GM21737 (cell line): ENCODE measurements at regions not wholly inside any gene's neighbourhood (a gene's known extent, or its start where the extent isn't known, plus 50 kb on each side); places are given as distances from the start of the nearest gene placed in this dataset.

ENCODE experiments used
- ATAC-seq: cut with Tn5 transposase; IDR thresholded peaks from one replicate; pipeline ENCODE4 v1.9.1; 2021; ENCODE audit warnings: mild to moderate bottlenecking, moderate library complexity; ENCODE audit not compliant: unreplicated experiment

- no peak for ATAC-seq
These were observed 203.1 kb downstream of the RAB38 start for GRCh38 chr11:87972133-87972532.

GRCh38 chr11:87971354-87971753, 203.9 kb downstream of the RAB38 start:
- ATAC-seq: no peak

GRCh38 chr11:87970762-87971161, 204.5 kb downstream of the RAB38 start:
- no peak for ATAC-seq

- ATAC-seq: no peak
These were observed 207.8 kb downstream of the RAB38 start for GRCh38 chr11:87967459-87967858.

GRCh38 chr11:87966694-87967093, 208.5 kb downstream of the RAB38 start:
- no peak for ATAC-seq

- no peak for ATAC-seq
These were observed 209.0 kb downstream of the RAB38 start for GRCh38 chr11:87966216-87966615.

- no peak for ATAC-seq
These were observed 213.6 kb downstream of the RAB38 start for GRCh38 chr11:87961606-87962005.

GRCh38 chr11:87957961-87958360, 217.3 kb downstream of the RAB38 start:
- no peak for ATAC-seq

- no peak for ATAC-seq
These were observed 220.8 kb downstream of the RAB38 start for GRCh38 chr11:87954476-87954875.

- no peak for ATAC-seq
These were observed 232.5 kb downstream of the RAB38 start for GRCh38 chr11:87942786-87943185.

- ATAC-seq: no peak
These were observed 241.1 kb downstream of the RAB38 start for GRCh38 chr11:87934182-87934581.

GRCh38 chr11:87926250-87926970, 248.8 kb downstream of the RAB38 start:
- ATAC-seq: no peak

GRCh38 chr11:87924125-87924524, 251.1 kb downstream of the RAB38 start:
- ATAC-seq: no peak

- ATAC-seq: no peak
These were observed 258.1 kb downstream of the RAB38 start for GRCh38 chr11:87917111-87917510.

GRCh38 chr11:87909178-87909577, 266.1 kb downstream of the RAB38 start:
- ATAC-seq: no peak

GRCh38 chr11:87908086-87908485, 267.2 kb downstream of the RAB38 start:
- ATAC-seq: no peak

GRCh38 chr11:87903345-87903744, 271.9 kb downstream of the RAB38 start:
- ATAC-seq: no peak

GRCh38 chr11:87901341-87901740, 273.9 kb downstream of the RAB38 start:
- ATAC-seq: no peak

GRCh38 chr11:87897921-87898320, 277.3 kb downstream of the RAB38 start:
- no peak for ATAC-seq

GRCh38 chr11:87897071-87897470, 278.2 kb downstream of the RAB38 start:
- no peak for ATAC-seq

GRCh38 chr11:87894961-87895360, 280.3 kb downstream of the RAB38 start:
- ATAC-seq: no peak

- ATAC-seq: no peak
These were observed 283.0 kb downstream of the RAB38 start for GRCh38 chr11:87892291-87892690.

- ATAC-seq: no peak
These were observed 286.1 kb downstream of the RAB38 start for GRCh38 chr11:87889126-87889525.
